ENCODE measurements at regions not wholly inside any gene's neighbourhood (a gene's known extent, or its start where the extent isn't known, plus 50 kb on each side); places are given as distances from the start of the nearest gene placed in this dataset.

- Mint-ChIP-seq H3K9me3 (ENCODE audit: low read depth) (no peaks in the 10 kb centered on the region), H3K27me3 (no peaks in the 10 kb centered on the region), H3K4me1 (ENCODE audit: low read depth) (no peaks in the 10 kb centered on the region), H3K27ac (no peak overlapping the region), H3K4me3 (ENCODE audit: low read depth) (no peak overlapping the region), H3K36me3 (ENCODE audit: insufficient read depth) (no peaks in the 10 kb centered on the region)
- no peak for DNase-seq (ENCODE audit: low spot score, unreplicated experiment)
- TF ChIP-seq, protein P1, sequence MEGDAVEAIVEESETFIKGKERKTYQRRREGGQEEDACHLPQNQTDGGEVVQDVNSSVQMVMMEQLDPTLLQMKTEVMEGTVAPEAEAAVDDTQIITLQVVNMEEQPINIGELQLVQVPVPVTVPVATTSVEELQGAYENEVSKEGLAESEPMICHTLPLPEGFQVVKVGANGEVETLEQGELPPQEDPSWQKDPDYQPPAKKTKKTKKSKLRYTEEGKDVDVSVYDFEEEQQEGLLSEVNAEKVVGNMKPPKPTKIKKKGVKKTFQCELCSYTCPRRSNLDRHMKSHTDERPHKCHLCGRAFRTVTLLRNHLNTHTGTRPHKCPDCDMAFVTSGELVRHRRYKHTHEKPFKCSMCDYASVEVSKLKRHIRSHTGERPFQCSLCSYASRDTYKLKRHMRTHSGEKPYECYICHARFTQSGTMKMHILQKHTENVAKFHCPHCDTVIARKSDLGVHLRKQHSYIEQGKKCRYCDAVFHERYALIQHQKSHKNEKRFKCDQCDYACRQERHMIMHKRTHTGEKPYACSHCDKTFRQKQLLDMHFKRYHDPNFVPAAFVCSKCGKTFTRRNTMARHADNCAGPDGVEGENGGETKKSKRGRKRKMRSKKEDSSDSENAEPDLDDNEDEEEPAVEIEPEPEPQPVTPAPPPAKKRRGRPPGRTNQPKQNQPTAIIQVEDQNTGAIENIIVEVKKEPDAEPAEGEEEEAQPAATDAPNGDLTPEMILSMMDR (IDR thresholded peaks at IDR 0.05; ENCODE audit: unreplicated experiment) = no peak
Measured at GRCh38 chrX:6810776-6811175, 275.9 kb upstream of the VCX3A start.

- Mint-ChIP-seq H3K4me3 (ENCODE audit: low read depth) (no peak overlapping the region), H3K4me1 (ENCODE audit: low read depth) (no peaks in the 10 kb centered on the region)
Measured at GRCh38 chrX:6803607-6804006, 268.7 kb upstream of the VCX3A start.

GRCh38 chrX:6793000-6793399 is 258.1 kb upstream of the VCX3A start:
- H3K4me1 Mint-ChIP-seq (ENCODE audit: low read depth) = no peaks in the 10 kb centered on the region
- peaks cover 5% of the 10 kb centered on the region for H3K9me3 Mint-ChIP-seq (ENCODE audit: low read depth)
- DNase-seq (ENCODE audit: low spot score, unreplicated experiment) = no peak
- no peak overlapping the region for H3K27ac Mint-ChIP-seq
- H3K36me3 Mint-ChIP-seq (ENCODE audit: insufficient read depth) = no peaks in the 10 kb centered on the region
- no peaks in the 10 kb centered on the region for H3K27me3 Mint-ChIP-seq
- no peak overlapping the region for H3K4me3 Mint-ChIP-seq (ENCODE audit: low read depth)
- TF ChIP-seq, protein P1 (IDR thresholded peaks at IDR 0.05; ENCODE audit: unreplicated experiment) = no peak

More at GRCh38 chrX:6803607-6804006, 268.7 kb upstream of the VCX3A start:
- Mint-ChIP-seq H3K9me3 (ENCODE audit: low read depth) (no peaks in the 10 kb centered on the region), H3K36me3 (ENCODE audit: insufficient read depth) (no peaks in the 10 kb centered on the region), H3K27ac (no peak overlapping the region), H3K27me3 (no peaks in the 10 kb centered on the region)
- DNase-seq (ENCODE audit: low spot score, unreplicated experiment) = no peak
- TF ChIP-seq, protein P1 (IDR thresholded peaks at IDR 0.05; ENCODE audit: unreplicated experiment) = no peak

DNA sequence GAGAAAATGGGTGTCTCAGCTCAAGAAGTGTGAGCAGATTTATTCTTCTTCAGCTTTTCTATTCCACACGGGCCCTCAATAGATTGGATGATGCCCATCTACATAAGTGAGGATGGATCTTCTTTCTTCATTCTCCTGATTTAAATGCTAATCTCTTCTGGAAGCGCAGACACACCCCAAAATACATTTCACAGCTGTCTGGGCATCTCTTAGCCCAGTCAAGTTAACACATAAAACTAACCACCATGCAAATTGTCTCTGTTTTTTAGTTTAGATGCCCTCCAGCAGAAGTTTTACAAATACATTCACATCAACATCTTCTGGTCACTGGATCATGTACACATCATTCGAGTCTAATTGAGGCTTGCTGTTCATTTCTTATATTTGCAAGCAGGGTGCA is 249.0 kb upstream of the VCX3A start:
- H3K27me3 Mint-ChIP-seq = no peaks in the 10 kb centered on the region
- TF ChIP-seq, protein P1 (IDR thresholded peaks at IDR 0.05; ENCODE audit: unreplicated experiment) = no peak
- no peaks in the 10 kb centered on the region for H3K9me3 Mint-ChIP-seq (ENCODE audit: low read depth)
- H3K4me1 Mint-ChIP-seq (ENCODE audit: low read depth) = peaks cover 7% of the 10 kb centered on the region
- no peak overlapping the region for H3K4me3 Mint-ChIP-seq (ENCODE audit: low read depth)
- H3K27ac Mint-ChIP-seq = no peak overlapping the region
- DNase-seq (ENCODE audit: low spot score, unreplicated experiment) = no peak
- H3K36me3 Mint-ChIP-seq (ENCODE audit: insufficient read depth) = no peaks in the 10 kb centered on the region

- Mint-ChIP-seq H3K4me3 (ENCODE audit: low read depth) (no peak overlapping the region), H3K27ac (no peak overlapping the region), H3K36me3 (ENCODE audit: insufficient read depth) (no peaks in the 10 kb centered on the region), H3K27me3 (no peaks in the 10 kb centered on the region), H3K9me3 (ENCODE audit: low read depth) (no peaks in the 10 kb centered on the region), H3K4me1 (ENCODE audit: low read depth) (peaks cover 15% of the 10 kb centered on the region)
- TF ChIP-seq, protein P1 (IDR thresholded peaks at IDR 0.05; ENCODE audit: unreplicated experiment) = no peak
- no peak for DNase-seq (ENCODE audit: low spot score, unreplicated experiment)
Measured at GRCh38 chrX:6782831-6783230, 247.9 kb upstream of the VCX3A start.

All from progenitor cell of endocrine pancreas (in vitro differentiated cells).